ENCODE measurements at regions not wholly inside any gene's neighbourhood (a gene's known extent, or its start where the extent isn't known, plus 50 kb on each side); places are given as distances from the start of the nearest gene placed in this dataset.

DNA sequence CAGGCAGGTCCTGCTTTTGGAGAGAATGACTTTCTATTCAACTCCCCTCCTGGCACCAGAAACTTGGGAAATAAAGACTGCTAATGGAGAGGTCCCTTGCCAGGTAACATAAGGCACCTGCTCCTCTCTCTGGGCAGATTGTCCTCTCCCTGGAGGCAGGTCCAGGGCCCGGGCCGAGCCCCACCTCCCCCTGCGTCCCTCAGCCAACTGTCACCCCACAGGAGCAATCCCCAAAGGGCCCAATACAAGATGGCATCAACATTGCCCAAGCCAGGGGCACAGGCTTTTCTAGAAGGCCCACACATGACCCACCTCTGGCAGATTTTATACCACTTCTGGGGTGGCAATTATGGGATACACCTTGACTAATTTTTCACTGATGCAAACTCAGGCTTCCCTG lies 145.2 kb downstream of the HERPUD2 start:
- TF ChIP-seq, protein P1, sequence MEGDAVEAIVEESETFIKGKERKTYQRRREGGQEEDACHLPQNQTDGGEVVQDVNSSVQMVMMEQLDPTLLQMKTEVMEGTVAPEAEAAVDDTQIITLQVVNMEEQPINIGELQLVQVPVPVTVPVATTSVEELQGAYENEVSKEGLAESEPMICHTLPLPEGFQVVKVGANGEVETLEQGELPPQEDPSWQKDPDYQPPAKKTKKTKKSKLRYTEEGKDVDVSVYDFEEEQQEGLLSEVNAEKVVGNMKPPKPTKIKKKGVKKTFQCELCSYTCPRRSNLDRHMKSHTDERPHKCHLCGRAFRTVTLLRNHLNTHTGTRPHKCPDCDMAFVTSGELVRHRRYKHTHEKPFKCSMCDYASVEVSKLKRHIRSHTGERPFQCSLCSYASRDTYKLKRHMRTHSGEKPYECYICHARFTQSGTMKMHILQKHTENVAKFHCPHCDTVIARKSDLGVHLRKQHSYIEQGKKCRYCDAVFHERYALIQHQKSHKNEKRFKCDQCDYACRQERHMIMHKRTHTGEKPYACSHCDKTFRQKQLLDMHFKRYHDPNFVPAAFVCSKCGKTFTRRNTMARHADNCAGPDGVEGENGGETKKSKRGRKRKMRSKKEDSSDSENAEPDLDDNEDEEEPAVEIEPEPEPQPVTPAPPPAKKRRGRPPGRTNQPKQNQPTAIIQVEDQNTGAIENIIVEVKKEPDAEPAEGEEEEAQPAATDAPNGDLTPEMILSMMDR (conservative IDR thresholded peaks at IDR 0.05 in 1 of 2, IDR thresholded peaks at IDR 0.05 in 1 of 2; ENCODE audit: extremely low read depth in 1 of 2, insufficient read depth in 1 of 2, low read depth in 1 of 2, low read length in 2 of 2): no peak
- TF ChIP-seq EZH2 (IDR thresholded peaks at IDR 0.05; ENCODE audit: borderline replicate concordance, low read length): no peak

Measured in mammary epithelial cell (primary cell).